PC-3 (cell line): ENCODE measurements at regions not wholly inside any gene's neighbourhood (a gene's known extent, or its start where the extent isn't known, plus 50 kb on each side); places are given as distances from the start of the nearest gene placed in this dataset.

Experiments used
- EZH2 ChIP-seq: fragments of 300-600 bp; sonication (generic); IDR thresholded peaks from one replicate; pipeline ENCODE4 v1.6.1; 2017; ENCODE audit warnings: antibody characterized with exemption, mild to moderate bottlenecking, low read length; ENCODE audit not compliant: unreplicated experiment
- EZH2phosphoT487 ChIP-seq: fragments of 300-600 bp; sonication (generic); IDR thresholded peaks from 2 replicates; pipeline ENCODE4 v1.6.1; 2018; ENCODE audit warnings: mild to moderate bottlenecking, antibody characterized with exemption, low read length, borderline replicate concordance
- TF ChIP-seq, protein P1 (sequence below): fragments of 300-600 bp; sonication (generic); conservative IDR thresholded peaks from 2 replicates; pipeline ENCODE4 v1.5.1; 2017; ENCODE audit warnings: antibody characterized with exemption, low read depth, mild to moderate bottlenecking, low read length

DNA sequence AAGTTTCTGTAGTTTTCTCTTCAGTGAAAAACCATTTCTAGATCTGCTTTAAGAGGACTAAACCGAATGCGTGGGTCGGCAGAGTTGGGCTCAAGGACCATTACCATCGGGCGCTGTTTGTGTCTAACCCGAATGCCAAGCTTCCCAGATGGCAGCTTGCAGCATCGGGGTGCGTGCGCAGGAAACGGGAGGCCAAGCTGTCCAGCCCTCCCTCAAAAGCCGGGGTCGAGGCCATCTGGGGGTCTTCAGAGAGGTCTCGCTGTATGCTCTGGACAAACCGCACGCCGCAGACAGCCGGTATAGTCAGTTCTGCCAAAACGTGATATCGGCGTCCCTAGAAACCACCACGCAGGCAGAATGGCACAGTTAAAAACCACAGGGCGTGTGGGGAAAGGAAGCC is 178.8 kb downstream of the BANP start:
- TF ChIP-seq, protein P1, sequence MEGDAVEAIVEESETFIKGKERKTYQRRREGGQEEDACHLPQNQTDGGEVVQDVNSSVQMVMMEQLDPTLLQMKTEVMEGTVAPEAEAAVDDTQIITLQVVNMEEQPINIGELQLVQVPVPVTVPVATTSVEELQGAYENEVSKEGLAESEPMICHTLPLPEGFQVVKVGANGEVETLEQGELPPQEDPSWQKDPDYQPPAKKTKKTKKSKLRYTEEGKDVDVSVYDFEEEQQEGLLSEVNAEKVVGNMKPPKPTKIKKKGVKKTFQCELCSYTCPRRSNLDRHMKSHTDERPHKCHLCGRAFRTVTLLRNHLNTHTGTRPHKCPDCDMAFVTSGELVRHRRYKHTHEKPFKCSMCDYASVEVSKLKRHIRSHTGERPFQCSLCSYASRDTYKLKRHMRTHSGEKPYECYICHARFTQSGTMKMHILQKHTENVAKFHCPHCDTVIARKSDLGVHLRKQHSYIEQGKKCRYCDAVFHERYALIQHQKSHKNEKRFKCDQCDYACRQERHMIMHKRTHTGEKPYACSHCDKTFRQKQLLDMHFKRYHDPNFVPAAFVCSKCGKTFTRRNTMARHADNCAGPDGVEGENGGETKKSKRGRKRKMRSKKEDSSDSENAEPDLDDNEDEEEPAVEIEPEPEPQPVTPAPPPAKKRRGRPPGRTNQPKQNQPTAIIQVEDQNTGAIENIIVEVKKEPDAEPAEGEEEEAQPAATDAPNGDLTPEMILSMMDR = no peak
- no peak for TF ChIP-seq EZH2phosphoT487
- TF ChIP-seq EZH2 = no peak
